WTC11 (cell line): ENCODE measurements at regions not wholly inside any gene's neighbourhood (a gene's known extent, or its start where the extent isn't known, plus 50 kb on each side); places are given as distances from the start of the nearest gene placed in this dataset.

Source experiments
- ATAC-seq: fragments of 200-7000 bp; cut with Tn5 transposase; 2 replicates; pipeline ENCODE4 v1.10.0; 2021; ENCODE audit warnings: mild to moderate bottlenecking, moderate library complexity
- CTCF ChIA-PET: fragments of 300-600 bp; sonication (Branson Sonifier 250); formaldehyde crosslinking; loops from one replicate; lab custom pipeline; 2021; ENCODE audit warnings: antibody characterized with exemption; lab: Charles Lee
- POLR2A ChIA-PET: fragments of 350-600 bp; sonication (Branson Sonifier 250); formaldehyde crosslinking; loops from one replicate; lab custom pipeline; 2021; ENCODE audit warnings: antibody characterized with exemption; lab: Charles Lee
- DNase-seq: peaks from one replicate; pipeline ENCODE4 v3.0.0; 2021; ENCODE audit warnings: low spot score
- H3K27ac Mint-ChIP-seq: 2 replicates; pipeline ENCODE4 v1.8.0; 2021; ENCODE audit warnings: mixed read lengths
- H3K27me3 Mint-ChIP-seq: 2 replicates; pipeline ENCODE4 v1.8.0; 2021; ENCODE audit warnings: low read depth, mild to moderate bottlenecking, moderate library complexity, mixed read lengths
- H3K36me3 Mint-ChIP-seq: 2 replicates; pipeline ENCODE4 v1.8.0; 2021; ENCODE audit warnings: mixed read lengths
- H3K4me1 Mint-ChIP-seq: 2 replicates; pipeline ENCODE4 v1.8.0; 2022; ENCODE audit warnings: mixed read lengths
- H3K4me3 Mint-ChIP-seq: 2 replicates; pipeline ENCODE4 v1.8.0; 2021; ENCODE audit warnings: mild to moderate bottlenecking, moderate library complexity, mixed read lengths
- H3K9me3 Mint-ChIP-seq: 2 replicates; pipeline ENCODE4 v1.8.0; 2021; ENCODE audit warnings: mixed read lengths
- CREM ChIP-seq: sonication (generic); formaldehyde crosslinking; IDR thresholded peaks from 2 replicates; pipeline ENCODE4 v1.8.1; 2022; ENCODE audit warnings: mild to moderate bottlenecking, missing genetic modification reagents, moderate library complexity
- ELF4 ChIP-seq: sonication (generic); formaldehyde crosslinking; IDR thresholded peaks from 2 replicates; pipeline ENCODE4 v1.8.1; 2022; ENCODE audit warnings: low read depth, mild to moderate bottlenecking, moderate library complexity, missing genetic modification reagents
- ETV6 ChIP-seq: sonication (generic); formaldehyde crosslinking; IDR thresholded peaks from 2 replicates; pipeline ENCODE4 v1.8.1; 2022; ENCODE audit warnings: mild to moderate bottlenecking, missing genetic modification reagents
- HMGA2 ChIP-seq: fragments of 250-450 bp; sonication (Bioruptor Pico); IDR thresholded peaks from 2 replicates; pipeline ENCODE4 v1.4.0; 2021; ENCODE audit warnings: mild to moderate bottlenecking, moderate library complexity
- IRF2 ChIP-seq: sonication (generic); formaldehyde crosslinking; IDR thresholded peaks from 2 replicates; pipeline ENCODE4 v1.8.0; 2022; ENCODE audit warnings: low read depth, missing genetic modification reagents, borderline replicate concordance
- JAZF1 ChIP-seq: fragments of 250-450 bp; sonication (Bioruptor Pico); IDR thresholded peaks from 2 replicates; pipeline ENCODE4 v1.9.0; 2021; ENCODE audit warnings: moderate library complexity, mild to moderate bottlenecking, inconsistent platforms
- MAX ChIP-seq: sonication (generic); formaldehyde crosslinking; IDR thresholded peaks from 2 replicates; pipeline ENCODE4 v1.8.0; 2022; ENCODE audit warnings: mild to moderate bottlenecking, missing genetic modification reagents
- MXD4 ChIP-seq: fragments of 250-450 bp; sonication (Bioruptor Pico); IDR thresholded peaks from 2 replicates; pipeline ENCODE4 v1.8.0; 2021; ENCODE audit warnings: mild to moderate bottlenecking, moderate library complexity, borderline replicate concordance
- MYBL2 ChIP-seq: sonication (generic); formaldehyde crosslinking; IDR thresholded peaks from 2 replicates; pipeline ENCODE4 v1.8.1; 2023; ENCODE audit warnings: mild to moderate bottlenecking, moderate library complexity, missing genetic modification reagents
- NFE2L1 ChIP-seq: sonication (generic); formaldehyde crosslinking; IDR thresholded peaks from 2 replicates; pipeline ENCODE4 v1.8.1; 2023; ENCODE audit warnings: missing genetic modification reagents
- NFYB ChIP-seq: sonication (generic); formaldehyde crosslinking; conservative IDR thresholded peaks from 2 replicates; pipeline ENCODE4 v1.8.0; 2022; ENCODE audit warnings: low read depth, missing genetic modification reagents
- PRRX2 ChIP-seq: fragments of 250-450 bp; sonication (Bioruptor Pico); IDR thresholded peaks from 2 replicates; pipeline ENCODE4 v1.8.0; 2021; ENCODE audit warnings: mild to moderate bottlenecking
- SOX15 ChIP-seq: fragments of 250-450 bp; sonication (Bioruptor Pico); IDR thresholded peaks from 2 replicates; pipeline ENCODE4 v1.9.0; 2021; ENCODE audit warnings: mild to moderate bottlenecking
- TCF7 ChIP-seq: sonication (generic); formaldehyde crosslinking; IDR thresholded peaks from 2 replicates; pipeline ENCODE4 v1.8.0; 2022; ENCODE audit warnings: mild to moderate bottlenecking, low read depth, missing genetic modification reagents, moderate library complexity
- TEAD4 ChIP-seq: sonication (generic); formaldehyde crosslinking; IDR thresholded peaks from 2 replicates; pipeline ENCODE4 v1.8.0; 2022; ENCODE audit warnings: mild to moderate bottlenecking, missing genetic modification reagents
- ZNF396 ChIP-seq: fragments of 250-450 bp; sonication (Bioruptor Pico); IDR thresholded peaks from 2 replicates; pipeline ENCODE4 v1.8.0; 2021; ENCODE audit warnings: mild to moderate bottlenecking, moderate library complexity, borderline replicate concordance
- ZNF416 ChIP-seq: fragments of 250-450 bp; sonication (Bioruptor Pico); IDR thresholded peaks from 2 replicates; pipeline ENCODE4 v1.9.0; 2021; ENCODE audit warnings: mild to moderate bottlenecking, inconsistent platforms
- ZNF512 ChIP-seq: sonication (generic); formaldehyde crosslinking; IDR thresholded peaks from 2 replicates; pipeline ENCODE4 v1.8.1; 2022; ENCODE audit warnings: missing genetic modification reagents, borderline replicate concordance
- ZNF671 ChIP-seq: fragments of 250-450 bp; sonication (Bioruptor Pico); IDR thresholded peaks from 2 replicates; pipeline ENCODE4 v1.8.0; 2021; ENCODE audit warnings: mild to moderate bottlenecking
- TF ChIP-seq, protein P1 (sequence below): sonication (generic); formaldehyde crosslinking; IDR thresholded peaks from 2 replicates; pipeline ENCODE4 v1.8.1; 2023; ENCODE audit warnings: mild to moderate bottlenecking, missing genetic modification reagents
- TF ChIP-seq, protein P2 (sequence below): sonication (generic); formaldehyde crosslinking; IDR thresholded peaks from 2 replicates; pipeline ENCODE4 v1.8.0; 2022; ENCODE audit warnings: mild to moderate bottlenecking, missing genetic modification reagents
- TF ChIP-seq, protein P3 (sequence below): sonication (generic); formaldehyde crosslinking; IDR thresholded peaks from 2 replicates; pipeline ENCODE4 v1.8.0; 2023; ENCODE audit warnings: mild to moderate bottlenecking, missing genetic modification reagents
- TF ChIP-seq, protein P4 (sequence below): sonication (generic); formaldehyde crosslinking; IDR thresholded peaks from 2 replicates; pipeline ENCODE4 v1.8.1; 2023; ENCODE audit warnings: mild to moderate bottlenecking, moderate library complexity, missing genetic modification reagents

DNA sequence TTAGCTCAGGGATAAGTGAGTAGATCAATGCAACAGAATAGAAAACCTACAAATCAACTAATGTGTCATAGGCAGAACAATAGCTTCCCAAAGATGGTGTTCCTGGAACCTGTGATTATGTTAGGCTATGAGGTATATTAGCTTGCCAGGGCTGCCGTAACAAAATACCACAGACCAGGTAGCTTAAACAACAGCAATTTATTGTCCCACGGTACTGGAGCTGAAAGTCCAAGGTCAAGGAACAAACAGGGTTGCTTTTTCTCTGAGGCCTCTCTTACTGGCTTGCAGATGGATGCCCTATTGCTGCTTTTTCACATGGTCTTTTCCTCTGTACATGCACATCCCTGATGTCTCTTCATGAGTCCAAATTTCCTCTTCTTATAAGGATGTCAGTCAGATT, 354.9 kb downstream of the TNS1 start (continued):
- TF ChIP-seq IRF2, result no peak

DNA sequence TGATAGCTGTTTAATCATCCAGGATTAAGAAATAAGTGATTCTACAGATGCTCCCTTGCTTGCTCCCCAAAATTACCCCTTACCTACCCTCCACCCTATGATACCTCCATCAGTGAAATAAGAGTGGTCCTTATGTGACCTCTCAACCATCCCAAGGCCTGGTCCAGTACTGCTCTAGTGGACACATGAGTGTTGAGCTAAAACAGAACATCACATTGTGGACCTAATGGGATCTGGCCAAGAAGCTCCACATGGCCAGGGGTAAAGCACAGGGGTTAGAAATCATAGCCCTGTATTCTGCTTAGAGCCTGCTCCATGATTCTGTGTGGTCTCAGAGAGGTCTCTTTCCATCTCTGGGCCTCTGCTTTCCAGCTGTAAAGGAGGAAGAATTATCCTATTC, 355.6 kb downstream of the TNS1 start:
- no peak for ATAC-seq
- CTCF ChIA-PET, result no interaction called here
- Mint-ChIP-seq H3K27ac (no peak overlapping the region), H3K4me3 (no peak overlapping the region), H3K4me1 (peaks cover 17% of the 10 kb centered on the region), H3K9me3 (no peaks in the 10 kb centered on the region), H3K36me3 (no peaks in the 10 kb centered on the region), H3K27me3 (no peaks in the 10 kb centered on the region)
- POLR2A ChIA-PET, result no interaction called here
- no peak for DNase-seq
- TF ChIP-seq PRRX2 (CRISPR knock-in tag), result no peak
- TF ChIP-seq TCF7, result no peak
- no peak for TF ChIP-seq ZNF416

- Mint-ChIP-seq H3K9me3 (no peaks in the 10 kb centered on the region), H3K4me1 (peaks cover 15% of the 10 kb centered on the region), H3K36me3 (no peaks in the 10 kb centered on the region), H3K4me3 (no peak overlapping the region), H3K27ac (no peak overlapping the region), H3K27me3 (no peaks in the 10 kb centered on the region; the same call in 1 of the 2 replicates)
- no peak for TF ChIP-seq MAX (CRISPR knock-in tag)
- TF ChIP-seq, protein P1, sequence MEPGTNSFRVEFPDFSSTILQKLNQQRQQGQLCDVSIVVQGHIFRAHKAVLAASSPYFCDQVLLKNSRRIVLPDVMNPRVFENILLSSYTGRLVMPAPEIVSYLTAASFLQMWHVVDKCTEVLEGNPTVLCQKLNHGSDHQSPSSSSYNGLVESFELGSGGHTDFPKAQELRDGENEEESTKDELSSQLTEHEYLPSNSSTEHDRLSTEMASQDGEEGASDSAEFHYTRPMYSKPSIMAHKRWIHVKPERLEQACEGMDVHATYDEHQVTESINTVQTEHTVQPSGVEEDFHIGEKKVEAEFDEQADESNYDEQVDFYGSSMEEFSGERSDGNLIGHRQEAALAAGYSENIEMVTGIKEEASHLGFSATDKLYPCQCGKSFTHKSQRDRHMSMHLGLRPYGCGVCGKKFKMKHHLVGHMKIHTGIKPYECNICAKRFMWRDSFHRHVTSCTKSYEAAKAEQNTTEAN (CRISPR knock-in tag), result no peak
- TF ChIP-seq ZNF396 (CRISPR knock-in tag), result no peak
- TF ChIP-seq ZNF512 (CRISPR knock-in tag), result no peak
- TF ChIP-seq, protein P2, sequence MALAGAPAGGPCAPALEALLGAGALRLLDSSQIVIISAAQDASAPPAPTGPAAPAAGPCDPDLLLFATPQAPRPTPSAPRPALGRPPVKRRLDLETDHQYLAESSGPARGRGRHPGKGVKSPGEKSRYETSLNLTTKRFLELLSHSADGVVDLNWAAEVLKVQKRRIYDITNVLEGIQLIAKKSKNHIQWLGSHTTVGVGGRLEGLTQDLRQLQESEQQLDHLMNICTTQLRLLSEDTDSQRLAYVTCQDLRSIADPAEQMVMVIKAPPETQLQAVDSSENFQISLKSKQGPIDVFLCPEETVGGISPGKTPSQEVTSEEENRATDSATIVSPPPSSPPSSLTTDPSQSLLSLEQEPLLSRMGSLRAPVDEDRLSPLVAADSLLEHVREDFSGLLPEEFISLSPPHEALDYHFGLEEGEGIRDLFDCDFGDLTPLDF, result no peak
- TF ChIP-seq MYBL2 (CRISPR knock-in tag), result no peak
- TF ChIP-seq, protein P3, sequence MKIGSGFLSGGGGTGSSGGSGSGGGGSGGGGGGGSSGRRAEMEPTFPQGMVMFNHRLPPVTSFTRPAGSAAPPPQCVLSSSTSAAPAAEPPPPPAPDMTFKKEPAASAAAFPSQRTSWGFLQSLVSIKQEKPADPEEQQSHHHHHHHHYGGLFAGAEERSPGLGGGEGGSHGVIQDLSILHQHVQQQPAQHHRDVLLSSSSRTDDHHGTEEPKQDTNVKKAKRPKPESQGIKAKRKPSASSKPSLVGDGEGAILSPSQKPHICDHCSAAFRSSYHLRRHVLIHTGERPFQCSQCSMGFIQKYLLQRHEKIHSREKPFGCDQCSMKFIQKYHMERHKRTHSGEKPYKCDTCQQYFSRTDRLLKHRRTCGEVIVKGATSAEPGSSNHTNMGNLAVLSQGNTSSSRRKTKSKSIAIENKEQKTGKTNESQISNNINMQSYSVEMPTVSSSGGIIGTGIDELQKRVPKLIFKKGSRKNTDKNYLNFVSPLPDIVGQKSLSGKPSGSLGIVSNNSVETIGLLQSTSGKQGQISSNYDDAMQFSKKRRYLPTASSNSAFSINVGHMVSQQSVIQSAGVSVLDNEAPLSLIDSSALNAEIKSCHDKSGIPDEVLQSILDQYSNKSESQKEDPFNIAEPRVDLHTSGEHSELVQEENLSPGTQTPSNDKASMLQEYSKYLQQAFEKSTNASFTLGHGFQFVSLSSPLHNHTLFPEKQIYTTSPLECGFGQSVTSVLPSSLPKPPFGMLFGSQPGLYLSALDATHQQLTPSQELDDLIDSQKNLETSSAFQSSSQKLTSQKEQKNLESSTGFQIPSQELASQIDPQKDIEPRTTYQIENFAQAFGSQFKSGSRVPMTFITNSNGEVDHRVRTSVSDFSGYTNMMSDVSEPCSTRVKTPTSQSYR (CRISPR knock-in tag), result no peak
- TF ChIP-seq ETV6 (CRISPR knock-in tag), result no peak
- TF ChIP-seq ZNF671 (CRISPR knock-in tag), result no peak
- TF ChIP-seq TEAD4 (CRISPR knock-in tag), result no peak
- TF ChIP-seq MXD4 (CRISPR knock-in tag), result no peak
- no peak for TF ChIP-seq HMGA2 (CRISPR knock-in tag)
- TF ChIP-seq PRRX2 (CRISPR knock-in tag), result no peak
- no peak for TF ChIP-seq SOX15
- TF ChIP-seq NFYB, result no peak
- TF ChIP-seq NFE2L1 (CRISPR knock-in tag), result no peak
- TF ChIP-seq, protein P4, sequence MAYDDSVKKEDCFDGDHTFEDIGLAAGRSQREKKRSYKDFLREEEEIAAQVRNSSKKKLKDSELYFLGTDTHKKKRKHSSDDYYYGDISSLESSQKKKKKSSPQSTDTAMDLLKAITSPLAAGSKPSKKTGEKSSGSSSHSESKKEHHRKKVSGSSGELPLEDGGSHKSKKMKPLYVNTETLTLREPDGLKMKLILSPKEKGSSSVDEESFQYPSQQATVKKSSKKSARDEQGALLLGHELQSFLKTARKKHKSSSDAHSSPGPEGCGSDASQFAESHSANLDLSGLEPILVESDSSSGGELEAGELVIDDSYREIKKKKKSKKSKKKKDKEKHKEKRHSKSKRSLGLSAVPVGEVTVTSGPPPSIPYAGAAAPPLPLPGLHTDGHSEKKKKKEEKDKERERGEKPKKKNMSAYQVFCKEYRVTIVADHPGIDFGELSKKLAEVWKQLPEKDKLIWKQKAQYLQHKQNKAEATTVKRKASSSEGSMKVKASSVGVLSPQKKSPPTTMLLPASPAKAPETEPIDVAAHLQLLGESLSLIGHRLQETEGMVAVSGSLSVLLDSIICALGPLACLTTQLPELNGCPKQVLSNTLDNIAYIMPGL, result no peak
- TF ChIP-seq CREM (CRISPR knock-in tag), result no peak
- no peak for TF ChIP-seq ELF4
- TF ChIP-seq JAZF1, result no peak
- DNase-seq (no peak), ATAC-seq (no peak)
- ChIA-PET CTCF (no interaction called here), POLR2A (no interaction called here)
Observed at GRCh38 chr2:217645896-217646295, 356.9 kb downstream of the TNS1 start.
